OCI-LY7 (cell line): ENCODE measurements at regions not wholly inside any gene's neighbourhood (a gene's known extent, or its start where the extent isn't known, plus 50 kb on each side); places are given as distances from the start of the nearest gene placed in this dataset.
A peak's percentile ranks its signal among the peaks of the same experiment; 100 is the strongest.

ENCODE experiments used
- BruUV-seq: library from RNA; stranded (reverse); fragments of 400-500 nt; replicated peaks from 2 replicates; lab custom pipeline; 2021; lab: Mats Ljungman, UMichigan
- CTCF ChIA-PET: fragments of 300-600 bp; sonication (Branson Sonifier 250); formaldehyde crosslinking; loops from one replicate; lab custom pipeline; 2022; ENCODE audit warnings: antibody characterized with exemption; ENCODE audit not compliant: unreplicated experiment; lab: Charles Lee
- POLR2A ChIA-PET: fragments of 300-600 bp; sonication (Branson Sonifier 250); formaldehyde crosslinking; loops from one replicate; lab custom pipeline; 2022; ENCODE audit warnings: antibody characterized with exemption; lab: Charles Lee
- DNase-seq: peaks from one replicate; pipeline ENCODE4 v3.0.0-alpha.2; 2015; ENCODE audit warnings: low spot score
- H2AFZ ChIP-seq: fragments of 200-600 bp; sonication (generic), shearing (Covaris generic); 2 replicates; pipeline ENCODE4 v1.6.1; 2014; ENCODE audit warnings: mild to moderate bottlenecking, antibody characterized with exemption, low read length, moderate library complexity
- H3K27ac ChIP-seq: fragments of 200-600 bp; sonication (generic); 2 replicates; pipeline ENCODE4 v1.5.1; 2014; ENCODE audit warnings: mixed run types, low read depth, mild to moderate bottlenecking, moderate library complexity, low read length, inconsistent platforms; ENCODE audit not compliant: poor library complexity, severe bottlenecking
- H3K36me3 ChIP-seq: fragments of 200-600 bp; sonication (generic); 2 replicates; pipeline ENCODE4 v1.6.1; 2014; ENCODE audit warnings: mild to moderate bottlenecking, antibody characterized with exemption, low read length, moderate library complexity, mixed read lengths; ENCODE audit not compliant: insufficient read depth
- H3K4me1 ChIP-seq: fragments of 200-600 bp; sonication (generic); 2 replicates; pipeline ENCODE4 v1.5.1; 2014; ENCODE audit warnings: mild to moderate bottlenecking, low read length; ENCODE audit not compliant: insufficient read depth, poor library complexity, severe bottlenecking
- H3K4me2 ChIP-seq: fragments of 200-600 bp; sonication (generic); 2 replicates; pipeline ENCODE4 v1.6.1; 2014; ENCODE audit warnings: mild to moderate bottlenecking, low read length
- H3K4me3 ChIP-seq: fragments of 200-600 bp; sonication (generic); 2 replicates; pipeline ENCODE4 v1.5.1; 2014; ENCODE audit warnings: mild to moderate bottlenecking, low read depth, low read length; ENCODE audit not compliant: poor library complexity, severe bottlenecking
- H3K79me2 ChIP-seq: fragments of 200-600 bp; sonication (generic); 2 replicates; pipeline ENCODE4 v1.6.1; 2016; ENCODE audit warnings: low read depth, mild to moderate bottlenecking, low read length, moderate library complexity, mixed read lengths; ENCODE audit not compliant: insufficient read depth
- H3K9me2 ChIP-seq: fragments of 200-600 bp; sonication (generic); 2 replicates; pipeline ENCODE4 v1.6.1; 2016; ENCODE audit warnings: mild to moderate bottlenecking, low read length, mixed read lengths; ENCODE audit not compliant: insufficient read depth
- H3K9me3 ChIP-seq: fragments of 200-600 bp; sonication (generic); 2 replicates; pipeline ENCODE4 v1.6.1; 2014; ENCODE audit warnings: mild to moderate bottlenecking, mixed run types, low read length, mixed read lengths
- H4K20me1 ChIP-seq: fragments of 200-600 bp; sonication (generic); 2 replicates; pipeline ENCODE4 v1.6.1; 2014; ENCODE audit warnings: mild to moderate bottlenecking, antibody characterized with exemption, low read length, moderate library complexity, mixed read lengths; ENCODE audit not compliant: insufficient read depth
- CTCF ChIP-seq: fragments of 200-600 bp; sonication (generic); conservative IDR thresholded peaks from 2 replicates; pipeline ENCODE4 v1.5.1; 2014; ENCODE audit warnings: mild to moderate bottlenecking, antibody characterized with exemption, low read length, moderate library complexity, mixed read lengths
- EZH2phosphoT487 ChIP-seq: fragments of 200-600 bp; sonication (generic); IDR thresholded peaks from 2 replicates; pipeline ENCODE4 v1.6.1; 2018; ENCODE audit warnings: low read depth, borderline replicate concordance, mild to moderate bottlenecking, mixed run types, antibody characterized with exemption, low read length, moderate library complexity, mixed read lengths
- intact Hi-C: fragments of 100-400 bp; cut with micrococcal nuclease; formaldehyde crosslinking; loops from one replicate; pipeline ENCODE4 v1.10.0; 2022; ENCODE audit not compliant: unreplicated experiment

- BruUV-seq: no TSS peak
- Histone ChIP-seq H2AFZ (no peak overlapping the region), H4K20me1 (no peaks in the 10 kb centered on the region), H3K36me3 (no peaks in the 10 kb centered on the region), H3K9me2 (no peaks in the 10 kb centered on the region), H3K79me2 (no peaks in the 10 kb centered on the region), H3K27ac (no peak overlapping the region), H3K4me2 (peak overlapping the region; percentile 9; the same call in 1 of the 2 replicates), H3K9me3 (no peaks in the 10 kb centered on the region), H3K4me3 (no peak overlapping the region), H3K4me1 (no peaks in the 10 kb centered on the region)
- TF ChIP-seq EZH2phosphoT487 (no peak), CTCF (no peak)
- ChIA-PET CTCF (no interaction called here), POLR2A (interaction anchor here (0.6 kb wide), 1 partner anchor 66 kb away, joined by 4 read pairs; no protein-coding TSS in a partner anchor)
- no peak for DNase-seq
- intact Hi-C loops: no loop called here
Measured at GRCh38 chr6:144661116-144661806, 376.1 kb downstream of the UTRN start.

- Histone ChIP-seq H3K4me1 (no peaks in the 10 kb centered on the region), H4K20me1 (no peaks in the 10 kb centered on the region), H3K9me2 (no peaks in the 10 kb centered on the region), H3K27ac (no peak overlapping the region), H3K4me2 (no peak overlapping the region), H3K9me3 (no peaks in the 10 kb centered on the region), H3K36me3 (no peaks in the 10 kb centered on the region), H3K4me3 (no peak overlapping the region), H2AFZ (no peak overlapping the region), H3K79me2 (no peaks in the 10 kb centered on the region)
- intact Hi-C loops: no loop called here
- TF ChIP-seq CTCF (no peak), EZH2phosphoT487 (no peak)
- CTCF ChIA-PET: no interaction called here
- no peak for DNase-seq
- POLR2A ChIA-PET: no interaction called here
- no TSS peak for BruUV-seq
Measured at GRCh38 chr6:144662812-144663365, 377.8 kb downstream of the UTRN start.

GRCh38 chr6:144664281-144664680, 379.1 kb downstream of the UTRN start:
- intact Hi-C loops: no loop called here
- POLR2A ChIA-PET: interaction anchor here (0.7 kb wide), 2 partner anchors 10 to 327 kb away, joined by 3 to 4 read pairs; no protein-coding TSS in a partner anchor
- no TSS peak for BruUV-seq
- DNase-seq: no peak
- H3K4me2 ChIP-seq: no peak overlapping the region
- H2AFZ ChIP-seq: no peak overlapping the region
- H3K79me2 ChIP-seq: no peaks in the 10 kb centered on the region
- no peak for TF ChIP-seq CTCF
- no peak for TF ChIP-seq EZH2phosphoT487
- H3K36me3 ChIP-seq: no peaks in the 10 kb centered on the region
- H4K20me1 ChIP-seq: no peaks in the 10 kb centered on the region
- no peaks in the 10 kb centered on the region for H3K9me2 ChIP-seq
- no peak overlapping the region for H3K4me3 ChIP-seq
- H3K9me3 ChIP-seq: no peaks in the 10 kb centered on the region
- no peak overlapping the region for H3K27ac ChIP-seq
- H3K4me1 ChIP-seq: no peaks in the 10 kb centered on the region
- CTCF ChIA-PET: no interaction called here
